ENCODE measurements at regions not wholly inside any gene's neighbourhood (a gene's known extent, or its start where the extent isn't known, plus 50 kb on each side); places are given as distances from the start of the nearest gene placed in this dataset.

DNA sequence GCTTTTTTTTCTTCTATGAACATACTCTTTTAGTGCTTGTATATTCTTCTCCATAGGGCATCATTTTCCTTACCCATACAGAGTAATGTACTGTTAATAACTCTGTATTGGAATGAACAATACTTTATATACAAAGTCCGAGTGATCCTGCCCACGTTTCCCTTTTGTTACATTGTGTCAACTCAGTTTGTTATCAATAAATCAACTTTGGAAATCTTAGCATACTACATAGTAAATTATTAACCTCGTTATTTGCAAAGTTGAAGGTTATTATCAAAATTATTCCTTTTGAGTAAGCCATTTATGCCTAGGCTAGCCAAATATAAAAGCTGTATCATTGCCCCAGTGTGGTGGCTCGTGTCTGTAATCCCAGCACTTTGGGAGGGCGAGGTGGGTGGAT is 937.4 kb upstream of the TMPRSS15 start:
- intact Hi-C loops (cut with DNase I) = no loop called here
- 74% methylated on average over 5 of the region's 5 CpGs for WGBS
- no peak for DNase-seq (ENCODE audit: extremely low spot score)
- Histone ChIP-seq H3K27me3 (no peaks in the 10 kb centered on the region), H3K9me3 (no peaks in the 10 kb centered on the region), H3K4me1 (no peaks in the 10 kb centered on the region), H3K4me3 (no peak overlapping the region), H3K36me3 (no peaks in the 10 kb centered on the region), H3K27ac (replicated peaks in 1 of 4) (no peak overlapping the region)
- no peak for TF ChIP-seq EP300 (IDR thresholded peaks at IDR 0.05)
- TF ChIP-seq POLR2AphosphoS5 (IDR thresholded peaks at IDR 0.05) = no peak
- TF ChIP-seq POLR2A (IDR thresholded peaks at IDR 0.05; ENCODE audit: low read depth) = no peak
- TF ChIP-seq, protein P1, sequence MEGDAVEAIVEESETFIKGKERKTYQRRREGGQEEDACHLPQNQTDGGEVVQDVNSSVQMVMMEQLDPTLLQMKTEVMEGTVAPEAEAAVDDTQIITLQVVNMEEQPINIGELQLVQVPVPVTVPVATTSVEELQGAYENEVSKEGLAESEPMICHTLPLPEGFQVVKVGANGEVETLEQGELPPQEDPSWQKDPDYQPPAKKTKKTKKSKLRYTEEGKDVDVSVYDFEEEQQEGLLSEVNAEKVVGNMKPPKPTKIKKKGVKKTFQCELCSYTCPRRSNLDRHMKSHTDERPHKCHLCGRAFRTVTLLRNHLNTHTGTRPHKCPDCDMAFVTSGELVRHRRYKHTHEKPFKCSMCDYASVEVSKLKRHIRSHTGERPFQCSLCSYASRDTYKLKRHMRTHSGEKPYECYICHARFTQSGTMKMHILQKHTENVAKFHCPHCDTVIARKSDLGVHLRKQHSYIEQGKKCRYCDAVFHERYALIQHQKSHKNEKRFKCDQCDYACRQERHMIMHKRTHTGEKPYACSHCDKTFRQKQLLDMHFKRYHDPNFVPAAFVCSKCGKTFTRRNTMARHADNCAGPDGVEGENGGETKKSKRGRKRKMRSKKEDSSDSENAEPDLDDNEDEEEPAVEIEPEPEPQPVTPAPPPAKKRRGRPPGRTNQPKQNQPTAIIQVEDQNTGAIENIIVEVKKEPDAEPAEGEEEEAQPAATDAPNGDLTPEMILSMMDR (IDR thresholded peaks at IDR 0.05) = no peak

DNA sequence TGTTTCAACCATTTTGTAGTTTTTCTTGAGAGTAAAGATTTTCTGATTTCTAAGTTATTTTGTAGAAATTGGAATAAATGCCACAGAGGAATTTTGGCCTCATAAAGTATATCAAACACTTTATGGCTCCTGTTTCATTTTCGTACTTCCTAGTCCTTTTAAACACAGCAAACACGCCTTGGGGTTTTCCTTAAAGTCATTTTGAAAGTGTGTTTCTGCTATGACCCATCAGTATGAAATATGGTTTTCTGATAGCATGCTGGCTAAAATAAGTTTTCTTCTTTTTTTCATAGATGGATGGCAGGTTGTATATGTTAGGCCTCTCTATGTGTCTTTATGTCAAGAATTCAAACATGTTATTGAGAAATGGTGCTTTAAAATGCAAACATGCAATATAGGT is 940.1 kb upstream of the TMPRSS15 start:
- Histone ChIP-seq H3K36me3 (no peaks in the 10 kb centered on the region), H3K27me3 (no peaks in the 10 kb centered on the region), H3K4me3 (no peak overlapping the region), H3K4me1 (no peaks in the 10 kb centered on the region), H3K9me3 (no peaks in the 10 kb centered on the region), H3K27ac (replicated peaks in 1 of 4) (no peak overlapping the region)
- DNase-seq (ENCODE audit: extremely low spot score) = no peak
- intact Hi-C loops (cut with DNase I) = no loop called here
- 51% methylated on average over 2 of the region's 2 CpGs for WGBS
- TF ChIP-seq, protein P1 (IDR thresholded peaks at IDR 0.05) = no peak
- TF ChIP-seq EP300 (IDR thresholded peaks at IDR 0.05) = no peak
- no peak for TF ChIP-seq POLR2A (IDR thresholded peaks at IDR 0.05; ENCODE audit: low read depth)
- no peak for TF ChIP-seq POLR2AphosphoS5 (IDR thresholded peaks at IDR 0.05)

DNA sequence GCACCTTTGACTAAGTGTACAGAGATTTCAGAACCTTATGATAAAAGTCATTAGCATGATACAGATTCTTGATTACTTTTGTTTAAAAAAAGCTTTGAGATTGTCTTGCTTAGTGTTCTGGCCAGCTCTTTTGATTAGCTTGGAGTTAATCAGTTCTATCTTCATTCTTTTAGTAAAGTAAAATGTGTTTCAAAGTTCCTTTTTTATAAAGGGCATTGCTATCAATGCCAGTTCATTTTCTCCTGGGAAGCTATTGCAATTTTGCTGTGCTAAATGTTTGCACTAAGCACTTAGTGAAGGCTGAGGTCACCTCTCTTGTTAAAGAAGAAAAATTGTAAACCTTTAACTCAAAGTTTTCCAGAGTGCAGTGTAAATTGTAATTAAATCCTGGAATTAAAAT is 946.7 kb upstream of the TMPRSS15 start:
- TF ChIP-seq EP300 (IDR thresholded peaks at IDR 0.05) = no peak
- TF ChIP-seq, protein P1 (IDR thresholded peaks at IDR 0.05) = no peak
- TF ChIP-seq POLR2AphosphoS5 (IDR thresholded peaks at IDR 0.05) = no peak
- TF ChIP-seq POLR2A (IDR thresholded peaks at IDR 0.05; ENCODE audit: low read depth) = no peak

DNA sequence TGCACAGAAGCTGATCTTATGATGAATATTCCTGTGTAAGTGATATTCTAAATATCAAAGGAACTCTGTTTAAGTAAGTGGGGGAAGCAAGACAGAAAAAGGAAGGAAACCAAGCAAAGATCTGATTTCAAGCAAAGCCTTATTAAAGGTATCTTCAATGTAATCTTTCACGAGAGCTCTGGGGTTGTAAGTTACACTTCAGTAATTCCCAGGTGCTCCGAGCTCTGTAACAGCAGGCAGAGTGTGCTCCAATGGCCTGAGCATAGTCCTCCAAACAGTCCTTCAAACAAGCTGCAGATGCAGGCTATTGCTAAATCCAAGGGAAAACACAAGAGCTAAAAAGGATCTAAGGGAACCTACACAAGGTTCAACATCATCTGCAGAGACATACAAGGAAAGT is 949.7 kb upstream of the TMPRSS15 start:
- Histone ChIP-seq H3K9me3 (no peaks in the 10 kb centered on the region), H3K27me3 (no peaks in the 10 kb centered on the region), H3K36me3 (no peaks in the 10 kb centered on the region), H3K4me3 (no peak overlapping the region), H3K27ac (replicated peaks in 1 of 4) (no peak overlapping the region), H3K4me1 (no peaks in the 10 kb centered on the region)
- intact Hi-C loops (cut with DNase I) = no loop called here
- no peak for DNase-seq (ENCODE audit: extremely low spot score)
- TF ChIP-seq, protein P1 (IDR thresholded peaks at IDR 0.05) = no peak
- TF ChIP-seq EP300 (IDR thresholded peaks at IDR 0.05) (no peak), POLR2AphosphoS5 (IDR thresholded peaks at IDR 0.05) (no peak), POLR2A (IDR thresholded peaks at IDR 0.05; ENCODE audit: low read depth) (no peak)
- 32% methylated on average over 2 of the region's 2 CpGs for WGBS

More for the DNA sequence above, 946.7 kb upstream of the TMPRSS15 start:
- DNase-seq (ENCODE audit: extremely low spot score) = no peak
- Histone ChIP-seq H3K4me1 (no peaks in the 10 kb centered on the region), H3K4me3 (no peak overlapping the region), H3K27ac (replicated peaks in 1 of 4) (no peak overlapping the region), H3K9me3 (no peaks in the 10 kb centered on the region), H3K27me3 (no peaks in the 10 kb centered on the region), H3K36me3 (no peaks in the 10 kb centered on the region)
- intact Hi-C loops (cut with DNase I) = no loop called here

DNA sequence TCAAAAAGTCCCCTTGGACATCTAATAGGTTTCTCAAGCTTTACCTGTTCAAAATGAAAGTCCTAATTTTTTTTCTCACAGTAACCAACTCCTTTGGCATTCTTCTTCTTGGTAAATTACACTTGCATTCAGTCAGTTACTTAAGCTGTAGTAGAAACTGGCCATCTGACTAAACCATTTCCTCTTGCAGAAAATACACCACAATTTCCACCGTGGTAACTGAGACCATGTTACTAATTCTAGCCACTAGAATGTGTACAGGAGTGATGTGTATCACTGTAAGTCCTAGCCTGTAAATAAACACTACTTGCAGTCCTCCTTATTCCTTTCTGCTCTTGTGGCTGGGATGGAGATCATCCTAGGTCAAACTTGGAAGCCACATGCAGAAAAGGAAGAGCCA is 965.4 kb upstream of the TMPRSS15 start:
- no peak for TF ChIP-seq POLR2AphosphoS5 (IDR thresholded peaks at IDR 0.05)
- TF ChIP-seq, protein P1 (IDR thresholded peaks at IDR 0.05) = no peak
- TF ChIP-seq POLR2A (IDR thresholded peaks at IDR 0.05; ENCODE audit: low read depth) = no peak
- TF ChIP-seq EP300 (IDR thresholded peaks at IDR 0.05) = no peak
- H3K27me3 ChIP-seq = no peaks in the 10 kb centered on the region
- no peak overlapping the region for H3K27ac ChIP-seq (replicated peaks in 1 of 4)
- no peaks in the 10 kb centered on the region for H3K9me3 ChIP-seq
- no peaks in the 10 kb centered on the region for H3K36me3 ChIP-seq
- intact Hi-C loops (cut with DNase I) = no loop called here
- no peak for DNase-seq (ENCODE audit: extremely low spot score)
- H3K4me1 ChIP-seq = no peaks in the 10 kb centered on the region
- WGBS = 45% methylated on average over 1 of the region's 1 CpG
- H3K4me3 ChIP-seq = no peak overlapping the region
